Activated naive CD4-positive, alpha-beta T cell treated with anti-CD3 and anti-CD28 coated beads, Interleukin-2, amount 10 ng/mL, durations not matched to agents 7 days and 5 days (primary cell): ENCODE measurements at regions not wholly inside any gene's neighbourhood (a gene's known extent, or its start where the extent isn't known, plus 50 kb on each side); places are given as distances from the start of the nearest gene placed in this dataset.
"Not testable (repeated sequence)": the region's sequence is repeated elsewhere in the genome, so short reads cannot be mapped to it uniquely, and the experiment has no call there.

ENCODE experiments used
- CTCF ChIA-PET: fragments of 350-600 bp; sonication (Branson Sonifier 250); formaldehyde crosslinking; loops from one replicate; lab custom pipeline; 2021; ENCODE audit warnings: antibody characterized with exemption; lab: Charles Lee
- DNase-seq: peaks from one replicate; pipeline ENCODE4 v3.0.0-alpha.2; 2020
- H3K27ac Mint-ChIP-seq: one replicate; pipeline ENCODE4 v1.8.0; 2021; ENCODE audit warnings: mild to moderate bottlenecking, moderate library complexity, mixed read lengths
- H3K27me3 Mint-ChIP-seq: one replicate; pipeline ENCODE4 v1.8.0; 2021; ENCODE audit warnings: mild to moderate bottlenecking, mixed read lengths
- H3K36me3 Mint-ChIP-seq: one replicate; pipeline ENCODE4 v1.8.0; 2021; ENCODE audit warnings: mixed read lengths
- H3K4me1 Mint-ChIP-seq: one replicate; pipeline ENCODE4 v1.8.0; 2021; ENCODE audit warnings: mixed read lengths
- H3K4me3 Mint-ChIP-seq: one replicate; pipeline ENCODE4 v1.8.0; 2021; ENCODE audit warnings: mild to moderate bottlenecking, moderate library complexity, mixed read lengths
- H3K9me3 Mint-ChIP-seq: one replicate; pipeline ENCODE4 v1.8.0; 2021; ENCODE audit warnings: mixed read lengths

GRCh38 chr2:100745604-100746003 lies 74.3 kb upstream of the NPAS2 start:
- H3K4me3 Mint-ChIP-seq: no peak overlapping the region
- no peaks in the 10 kb centered on the region for H3K36me3 Mint-ChIP-seq
- no peak overlapping the region for H3K27ac Mint-ChIP-seq
- no peaks in the 10 kb centered on the region for H3K9me3 Mint-ChIP-seq
- CTCF ChIA-PET: no interaction called here
- peaks cover 24% of the 10 kb centered on the region for H3K27me3 Mint-ChIP-seq
- no peak for DNase-seq
- peaks cover 4% of the 10 kb centered on the region for H3K4me1 Mint-ChIP-seq

DNA sequence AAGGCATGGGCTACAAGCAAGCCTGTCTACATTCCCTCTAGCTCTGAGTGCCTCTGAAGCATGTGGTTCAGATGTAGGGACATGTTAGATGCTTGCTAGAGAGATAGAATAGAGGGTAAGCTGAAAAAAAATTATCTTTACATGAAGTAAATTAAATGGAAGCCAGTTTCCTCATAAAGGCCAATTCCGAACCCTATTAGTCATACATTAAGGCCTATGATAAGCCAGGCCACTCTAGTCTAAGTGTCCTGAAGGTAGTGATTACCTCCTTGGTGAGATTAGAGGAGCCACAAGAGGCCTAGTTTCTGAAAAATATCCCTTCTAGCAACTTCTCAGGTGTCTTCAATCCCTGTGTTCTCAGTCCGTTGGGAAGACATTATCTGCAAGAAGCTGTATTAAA lies 72.4 kb upstream of the NPAS2 start:
- H3K27ac Mint-ChIP-seq: no peak overlapping the region
- no peak for DNase-seq
- peaks cover 4% of the 10 kb centered on the region for H3K4me1 Mint-ChIP-seq
- H3K36me3 Mint-ChIP-seq: no peaks in the 10 kb centered on the region
- H3K4me3 Mint-ChIP-seq: no peak overlapping the region
- H3K27me3 Mint-ChIP-seq: peaks cover 29% of the 10 kb centered on the region
- CTCF ChIA-PET: no interaction called here
- H3K9me3 Mint-ChIP-seq: no peaks in the 10 kb centered on the region

GRCh38 chr2:100747996-100748615 lies 71.8 kb upstream of the NPAS2 start:
- CTCF ChIA-PET: no interaction called here
- DNase-seq: no peak
- H3K4me3 Mint-ChIP-seq: no peak overlapping the region
- H3K36me3 Mint-ChIP-seq: no peaks in the 10 kb centered on the region
- peaks cover 25% of the 10 kb centered on the region for H3K27me3 Mint-ChIP-seq
- H3K27ac Mint-ChIP-seq: no peak overlapping the region
- no peaks in the 10 kb centered on the region for H3K9me3 Mint-ChIP-seq
- H3K4me1 Mint-ChIP-seq: peaks cover 4% of the 10 kb centered on the region

GRCh38 chr2:100748673-100749072 lies 71.3 kb upstream of the NPAS2 start:
- Mint-ChIP-seq H3K27me3 (peaks cover 30% of the 10 kb centered on the region), H3K9me3 (no peaks in the 10 kb centered on the region), H3K4me1 (peaks cover 4% of the 10 kb centered on the region), H3K36me3 (no peaks in the 10 kb centered on the region), H3K27ac (no peak overlapping the region), H3K4me3 (no peak overlapping the region)
- CTCF ChIA-PET: no interaction called here
- no peak for DNase-seq

DNA sequence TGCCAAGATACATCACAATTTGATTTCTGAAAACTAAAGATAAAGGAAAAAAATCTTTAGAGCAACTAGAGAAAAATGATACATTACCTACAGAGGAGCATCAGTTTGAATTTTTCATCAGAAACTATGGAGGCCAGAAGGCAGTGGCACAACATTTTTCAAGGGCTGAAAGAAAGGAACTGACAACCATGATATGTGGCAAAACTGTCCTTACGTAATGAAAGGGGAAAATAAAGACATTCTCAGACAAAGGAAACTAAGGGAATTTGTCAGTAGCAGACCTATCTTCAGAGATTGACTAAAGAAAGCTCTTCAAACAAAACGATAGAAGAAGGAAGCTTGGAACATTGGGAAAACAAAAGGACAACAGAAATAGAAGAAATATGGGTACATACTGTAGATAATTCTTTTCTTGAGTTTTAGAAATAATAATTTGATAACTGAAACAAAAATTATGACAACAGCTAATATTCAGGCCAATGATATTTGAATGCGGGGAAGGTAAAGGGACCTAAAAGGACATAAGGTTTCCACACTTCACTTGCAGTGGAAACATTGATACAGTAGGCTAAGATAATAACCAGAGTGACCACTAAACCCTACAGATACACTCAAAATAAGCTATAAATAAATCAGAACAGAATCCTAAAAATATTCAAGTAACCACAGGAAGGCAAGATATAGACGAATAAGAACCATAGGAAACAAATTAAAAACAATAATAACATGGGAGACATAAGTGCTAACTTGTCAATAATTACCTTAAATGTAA lies 70.0 kb upstream of the NPAS2 start:
- Mint-ChIP-seq H3K27ac (no peak overlapping the region), H3K9me3 (no peaks in the 10 kb centered on the region), H3K4me1 (peaks cover 4% of the 10 kb centered on the region), H3K27me3 (peaks cover 31% of the 10 kb centered on the region), H3K4me3 (no peak overlapping the region), H3K36me3 (no peaks in the 10 kb centered on the region)
- CTCF ChIA-PET: no interaction called here
- DNase-seq: no peak

- not testable (repeated sequence) for H3K4me1 Mint-ChIP-seq, H3K27ac Mint-ChIP-seq, H3K4me3 Mint-ChIP-seq, DNase-seq, H3K36me3 Mint-ChIP-seq, H3K9me3 Mint-ChIP-seq
- CTCF ChIA-PET: interaction anchor here (1.2 kb wide), 1 partner anchor 142 kb away, joined by 4 read pairs; no protein-coding TSS in a partner anchor
- peaks cover 36% of the 10 kb centered on the region for H3K27me3 Mint-ChIP-seq
Measured at GRCh38 chr2:100751871-100752625, 67.9 kb upstream of the NPAS2 start.

DNA sequence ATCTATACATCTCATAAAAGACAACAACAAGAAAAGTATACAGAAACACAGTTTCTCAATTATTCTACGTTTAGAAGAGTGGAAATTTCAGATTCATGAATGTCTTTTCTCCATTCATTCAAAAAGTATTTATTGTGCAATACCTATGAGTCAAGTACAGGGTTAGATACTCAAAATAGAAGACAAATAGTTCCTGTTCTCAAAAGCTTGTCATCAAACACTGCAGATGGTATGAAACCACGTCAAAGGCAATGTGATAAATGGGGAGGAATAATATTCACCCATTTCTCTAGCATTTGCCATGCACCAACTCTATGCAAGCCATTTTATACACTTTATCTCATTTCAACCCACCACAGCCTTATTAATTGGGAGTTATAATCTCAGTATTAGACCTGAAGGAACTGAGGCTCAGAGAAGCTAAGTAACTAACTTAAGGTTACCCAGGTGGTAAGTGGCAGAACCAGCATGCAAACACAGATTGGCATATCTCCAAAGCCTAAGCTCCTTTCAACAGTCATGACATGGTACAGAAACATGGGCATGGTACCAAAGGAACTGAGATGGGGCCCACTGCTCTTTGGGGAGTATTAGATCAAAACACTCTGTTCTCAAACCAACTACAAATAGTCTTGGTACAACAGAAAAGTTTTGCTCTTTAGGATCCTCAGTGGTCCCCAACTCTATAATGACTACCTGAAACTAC lies 67.2 kb upstream of the NPAS2 start:
- CTCF ChIA-PET: interaction anchor here (1.2 kb wide), 1 partner anchor 143 kb away, joined by 4 read pairs; no protein-coding TSS in a partner anchor
- no peak for DNase-seq
- Mint-ChIP-seq H3K27me3 (peaks cover 36% of the 10 kb centered on the region), H3K9me3 (no peaks in the 10 kb centered on the region), H3K27ac (no peak overlapping the region), H3K36me3 (no peaks in the 10 kb centered on the region), H3K4me3 (no peak overlapping the region), H3K4me1 (peaks cover 4% of the 10 kb centered on the region)

- no peak for DNase-seq
- Mint-ChIP-seq H3K4me1 (no peaks in the 10 kb centered on the region), H3K27ac (no peak overlapping the region), H3K36me3 (no peaks in the 10 kb centered on the region), H3K4me3 (no peak overlapping the region), H3K27me3 (peaks cover 29% of the 10 kb centered on the region), H3K9me3 (no peaks in the 10 kb centered on the region)
- CTCF ChIA-PET: interaction anchor here (1.2 kb wide), 1 partner anchor 143 kb away, joined by 4 read pairs; no protein-coding TSS in a partner anchor
Measured at GRCh38 chr2:100753444-100753843, 66.5 kb upstream of the NPAS2 start.

GRCh38 chr2:100753881-100754280 lies 66.1 kb upstream of the NPAS2 start:
- no peaks in the 10 kb centered on the region for H3K36me3 Mint-ChIP-seq
- H3K27me3 Mint-ChIP-seq: peaks cover 28% of the 10 kb centered on the region
- no peak overlapping the region for H3K27ac Mint-ChIP-seq
- no peaks in the 10 kb centered on the region for H3K4me1 Mint-ChIP-seq
- no peaks in the 10 kb centered on the region for H3K9me3 Mint-ChIP-seq
- CTCF ChIA-PET: no interaction called here
- DNase-seq: no peak
- H3K4me3 Mint-ChIP-seq: no peak overlapping the region

DNA sequence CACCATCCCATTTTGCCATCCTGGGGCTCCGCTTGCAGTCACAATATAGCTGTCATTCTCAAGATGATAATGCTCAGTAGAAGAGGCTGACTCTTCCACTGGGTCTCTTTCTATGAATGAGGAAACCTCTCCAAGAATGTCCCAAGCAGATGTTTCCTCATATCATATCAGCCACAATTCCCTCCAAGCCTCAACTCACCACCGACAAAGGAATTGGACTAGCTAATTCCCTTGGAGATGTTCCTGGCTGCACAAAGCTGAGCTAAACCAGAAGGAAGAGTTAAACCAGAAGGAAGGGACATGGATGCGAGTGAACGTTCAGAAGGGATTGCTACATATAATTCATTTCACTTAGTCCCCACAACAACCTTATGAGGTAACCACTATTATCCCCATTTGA lies 65.0 kb upstream of the NPAS2 start:
- H3K4me1 Mint-ChIP-seq: no peaks in the 10 kb centered on the region
- no peak overlapping the region for H3K4me3 Mint-ChIP-seq
- no peaks in the 10 kb centered on the region for H3K36me3 Mint-ChIP-seq
- H3K27me3 Mint-ChIP-seq: peaks cover 28% of the 10 kb centered on the region
- no peak for DNase-seq
- CTCF ChIA-PET: interaction anchor here (0.6 kb wide), 2 partner anchors 115 to 259 kb away, joined by 3 read pairs; no protein-coding TSS in a partner anchor
- no peak overlapping the region for H3K27ac Mint-ChIP-seq
- H3K9me3 Mint-ChIP-seq: no peaks in the 10 kb centered on the region

DNA sequence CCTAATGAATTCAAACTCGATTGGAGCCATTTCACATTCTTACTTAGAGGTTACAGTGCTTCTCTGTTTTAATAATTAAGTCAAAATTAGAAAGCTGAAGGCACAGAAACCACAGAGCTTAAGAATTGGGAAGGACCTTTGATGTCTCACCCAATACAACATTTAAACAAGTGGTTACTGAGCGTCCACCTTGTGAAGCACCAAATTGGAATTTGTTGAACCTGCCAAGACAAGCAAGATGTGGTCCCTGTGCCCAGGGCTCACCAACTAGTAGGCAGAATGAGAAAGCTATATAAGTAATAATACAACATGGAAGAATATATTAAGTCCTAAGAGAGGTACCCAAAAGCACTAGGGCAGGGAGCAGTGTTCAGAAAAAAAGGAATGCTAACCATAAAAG lies 64.5 kb upstream of the NPAS2 start:
- no peak for DNase-seq
- no peak overlapping the region for H3K4me3 Mint-ChIP-seq
- H3K9me3 Mint-ChIP-seq: no peaks in the 10 kb centered on the region
- H3K4me1 Mint-ChIP-seq: no peaks in the 10 kb centered on the region
- no peak overlapping the region for H3K27ac Mint-ChIP-seq
- no peaks in the 10 kb centered on the region for H3K36me3 Mint-ChIP-seq
- CTCF ChIA-PET: interaction anchor here (0.6 kb wide), 1 partner anchor 115 kb away, joined by 3 read pairs; no protein-coding TSS in a partner anchor
- peaks cover 28% of the 10 kb centered on the region for H3K27me3 Mint-ChIP-seq

DNA sequence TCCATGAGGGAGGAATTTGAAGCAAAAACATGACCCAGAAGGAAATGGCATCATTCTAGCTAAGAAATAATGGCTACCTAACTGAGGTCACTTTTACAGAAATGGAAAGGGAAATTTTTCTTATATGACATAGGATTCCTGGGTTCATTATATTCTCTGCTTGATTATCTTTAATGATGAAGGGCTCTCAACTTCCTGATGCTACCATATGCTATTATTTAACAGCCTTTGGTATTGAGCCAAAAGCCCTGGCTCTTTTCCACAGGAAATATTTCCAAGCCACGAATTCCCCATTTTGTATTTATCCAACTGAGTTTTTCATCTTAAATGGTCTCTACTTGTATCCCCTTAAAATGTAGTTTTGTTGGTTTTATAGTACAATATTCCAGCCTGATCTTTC lies 63.2 kb upstream of the NPAS2 start:
- H3K27me3 Mint-ChIP-seq: peaks cover 21% of the 10 kb centered on the region
- no peak overlapping the region for H3K27ac Mint-ChIP-seq
- no peaks in the 10 kb centered on the region for H3K36me3 Mint-ChIP-seq
- no peaks in the 10 kb centered on the region for H3K9me3 Mint-ChIP-seq
- no peak overlapping the region for H3K4me3 Mint-ChIP-seq
- no peak for DNase-seq
- CTCF ChIA-PET: no interaction called here
- H3K4me1 Mint-ChIP-seq: no peaks in the 10 kb centered on the region

GRCh38 chr2:100757621-100758394 lies 62.1 kb upstream of the NPAS2 start:
- no peak overlapping the region for H3K27ac Mint-ChIP-seq
- H3K27me3 Mint-ChIP-seq: peaks cover 24% of the 10 kb centered on the region
- H3K36me3 Mint-ChIP-seq: no peaks in the 10 kb centered on the region
- no peaks in the 10 kb centered on the region for H3K4me1 Mint-ChIP-seq
- no peak overlapping the region for H3K4me3 Mint-ChIP-seq
- no peaks in the 10 kb centered on the region for H3K9me3 Mint-ChIP-seq
- CTCF ChIA-PET: no interaction called here
- no peak for DNase-seq
